HG02623 (cell line): ENCODE measurements at regions not wholly inside any gene's neighbourhood (a gene's known extent, or its start where the extent isn't known, plus 50 kb on each side); places are given as distances from the start of the nearest gene placed in this dataset.
"Not testable (repeated sequence)": the region's sequence is repeated elsewhere in the genome, so short reads cannot be mapped to it uniquely, and the experiment has no call there.

Experiments
- ATAC-seq: cut with Tn5 transposase; IDR thresholded peaks from one replicate; pipeline ENCODE4 v1.9.1; 2021; ENCODE audit warnings: moderate library complexity; ENCODE audit not compliant: unreplicated experiment

DNA sequence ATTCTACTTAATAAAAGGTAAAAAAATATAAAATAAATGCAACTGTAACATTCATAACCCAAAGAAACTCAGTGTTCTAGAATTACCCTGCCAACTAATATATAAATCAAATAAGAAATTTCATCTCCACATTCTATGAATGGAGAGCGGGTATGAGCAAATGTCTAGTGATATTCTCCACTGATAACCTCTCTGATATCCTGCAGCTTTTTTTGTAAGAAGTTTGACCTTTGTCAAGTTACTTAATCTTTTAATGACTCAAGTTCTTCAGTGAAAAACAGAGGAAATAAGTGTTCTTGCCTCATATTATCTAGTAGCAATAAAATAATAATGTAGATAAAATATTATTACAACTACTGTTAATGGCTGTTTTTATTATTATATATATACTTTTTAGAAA is 1275.6 kb upstream of the CDH9 start:
- no peak for ATAC-seq

DNA sequence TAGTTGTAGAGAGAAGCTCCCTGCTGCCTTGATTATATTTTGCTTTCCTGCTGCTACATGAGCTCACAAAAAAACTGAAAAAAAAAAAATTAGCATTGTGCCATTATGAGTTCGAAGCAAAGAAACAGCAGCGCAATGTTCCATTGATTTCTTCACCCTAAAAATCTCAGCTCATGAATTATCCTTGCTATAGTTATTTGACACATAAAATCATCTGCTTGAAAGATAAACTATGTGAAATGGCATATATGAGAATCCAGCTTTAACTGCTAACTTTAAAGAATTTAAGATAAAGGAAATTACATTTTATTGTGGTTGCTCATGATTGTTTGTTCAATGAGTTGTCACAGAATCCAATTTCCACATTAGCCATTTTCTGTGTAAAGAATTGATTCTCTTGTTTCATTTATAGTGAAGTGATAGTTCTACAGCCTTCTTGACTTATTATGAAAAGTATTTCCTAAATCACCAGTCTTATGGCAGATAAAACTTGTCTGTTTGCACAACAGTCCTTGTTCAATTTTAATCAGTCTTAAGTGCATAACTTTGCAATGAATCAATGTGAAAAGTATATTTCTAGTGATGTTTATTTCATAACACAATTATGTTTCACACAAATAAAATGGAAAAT is 1275.0 kb upstream of the CDH9 start:
- no peak for ATAC-seq

- no peak for ATAC-seq
Observed at GRCh38 chr5:28310696-28311095, 1272.3 kb upstream of the CDH9 start.

- no peak for ATAC-seq
Observed at GRCh38 chr5:28305891-28306290, 1267.5 kb upstream of the CDH9 start.

DNA sequence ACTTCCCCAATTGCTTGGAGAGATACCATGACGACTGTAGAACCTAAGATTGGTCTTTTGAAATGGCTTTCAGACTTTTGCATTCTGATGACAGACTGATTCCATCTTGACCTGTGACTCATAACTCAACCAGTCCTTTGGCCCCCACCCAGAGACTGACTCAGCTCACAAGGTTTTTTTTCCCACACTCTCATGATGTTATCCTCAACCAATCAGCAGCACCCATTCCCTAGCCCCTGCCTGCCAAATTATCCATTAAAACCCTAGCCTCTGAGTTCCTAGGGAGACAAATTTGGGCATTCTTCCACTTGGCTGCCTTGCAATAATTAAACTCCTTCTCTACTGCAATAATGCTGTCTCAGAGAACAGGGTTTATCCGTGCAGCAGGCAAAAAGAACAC is 1263.3 kb upstream of the CDH9 start:
- ATAC-seq: no peak

DNA sequence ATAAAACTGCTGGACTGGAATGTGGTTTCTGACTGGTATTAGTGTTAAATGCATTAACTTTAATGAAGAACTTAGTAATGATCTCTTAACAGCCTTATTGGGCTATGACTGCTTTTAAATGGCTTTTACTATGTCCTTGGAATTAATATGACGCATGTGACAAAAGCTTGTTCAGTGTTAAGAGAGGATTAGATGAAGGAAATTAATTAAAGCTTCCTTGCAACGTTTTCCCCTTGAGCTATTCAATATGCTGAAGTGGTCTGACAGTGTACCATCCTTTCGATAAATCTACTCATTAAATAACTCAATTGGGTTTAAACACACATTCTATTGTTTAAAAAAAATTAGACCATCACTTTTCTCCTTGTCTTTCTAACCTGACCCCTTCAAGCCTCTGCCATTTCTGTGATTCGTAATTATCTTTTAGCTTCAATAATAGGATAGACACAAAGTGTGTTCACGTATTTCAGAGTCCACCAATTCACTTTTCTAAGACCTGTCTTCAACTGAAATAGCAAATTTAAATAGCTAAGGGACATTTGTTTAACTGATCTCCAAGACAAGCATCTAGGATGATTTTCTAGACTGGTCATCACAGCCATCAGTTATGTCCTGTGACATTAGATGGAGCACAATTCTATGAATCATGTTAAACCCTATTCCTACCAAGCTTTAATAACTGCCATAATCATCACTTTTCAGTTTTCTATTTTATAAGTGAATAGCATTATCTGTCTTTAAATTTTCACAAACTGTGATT is 1258.0 kb upstream of the CDH9 start:
- no peak for ATAC-seq

DNA sequence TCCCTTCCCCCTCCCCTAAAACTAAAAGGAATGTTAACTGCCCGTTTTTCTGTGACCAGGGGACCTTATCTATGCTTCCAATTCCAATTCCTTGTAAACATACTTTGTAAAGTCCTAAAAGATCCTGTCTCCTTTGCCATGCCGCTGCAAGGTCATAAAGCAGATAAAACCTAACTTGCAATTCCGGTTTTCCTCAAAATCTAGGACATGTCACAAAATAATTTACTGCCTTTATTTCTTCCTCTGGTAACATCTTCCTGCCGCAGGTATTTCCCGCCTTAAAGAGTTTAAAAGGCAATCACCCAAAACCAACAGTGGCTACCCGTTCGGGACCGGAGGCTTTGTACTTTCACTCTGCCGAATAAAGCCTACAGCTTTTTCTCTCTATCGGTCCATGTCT is 1248.6 kb upstream of the CDH9 start:
- not testable (repeated sequence) for ATAC-seq

DNA sequence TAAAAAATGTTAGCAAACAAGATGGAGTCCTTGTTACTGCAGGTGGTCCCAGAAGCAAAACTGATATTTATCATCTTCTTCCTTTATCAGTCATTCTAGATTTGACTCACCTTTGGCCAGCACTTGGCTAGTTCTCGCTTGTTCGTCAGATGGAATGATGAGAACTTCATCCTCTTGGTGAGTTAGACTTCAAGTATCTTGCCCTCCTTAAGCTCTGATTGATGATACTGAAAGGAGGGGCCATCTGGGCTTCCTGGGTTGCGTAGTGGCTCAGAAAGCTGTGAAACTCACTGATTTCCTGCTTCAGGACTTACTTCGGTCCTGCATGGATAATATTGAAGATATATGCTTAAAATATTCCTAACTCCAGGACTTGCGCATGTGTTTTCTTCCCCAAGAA is 1248.2 kb upstream of the CDH9 start:
- no peak for ATAC-seq

DNA sequence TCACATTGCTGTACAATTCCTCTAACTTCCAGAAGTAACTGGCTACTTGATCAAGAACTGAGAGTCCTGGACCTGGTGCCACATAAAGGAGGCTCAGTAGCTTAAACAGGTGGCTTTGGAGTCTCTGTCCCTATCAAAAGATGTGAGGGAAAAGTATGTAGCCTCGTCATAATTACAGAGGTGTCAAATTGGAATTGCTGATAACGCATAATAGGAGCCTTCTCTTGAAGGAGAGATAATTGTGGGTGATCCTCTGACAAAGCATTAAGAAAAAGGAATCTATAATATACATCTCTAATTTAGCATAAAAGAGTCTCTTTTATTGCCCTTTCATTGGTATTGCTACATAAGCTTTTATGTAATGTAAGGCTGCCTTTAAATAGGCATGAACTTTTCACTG is 1246.4 kb upstream of the CDH9 start:
- ATAC-seq: no peak

DNA sequence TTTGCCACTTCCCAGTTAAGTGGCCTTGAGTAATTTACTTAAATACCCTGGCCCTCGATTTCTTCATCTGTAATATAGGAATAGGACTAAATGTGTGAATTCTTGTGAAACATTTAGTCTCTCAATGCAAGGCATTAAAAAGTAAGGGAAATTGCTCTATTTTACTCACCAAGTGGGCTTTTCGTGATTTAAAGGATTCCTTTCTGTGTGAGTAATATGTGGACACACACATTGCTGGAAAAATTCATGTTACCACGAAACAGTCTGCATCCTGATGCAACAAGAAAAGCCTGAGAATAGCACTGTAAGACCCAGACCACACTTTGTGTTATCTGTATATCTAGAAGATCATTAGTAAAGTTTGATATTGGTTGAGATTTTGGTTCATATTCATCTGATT is 1243.0 kb upstream of the CDH9 start:
- ATAC-seq: no peak

GRCh38 chr5:28275931-28276330 is 1237.5 kb upstream of the CDH9 start:
- ATAC-seq: no peak

DNA sequence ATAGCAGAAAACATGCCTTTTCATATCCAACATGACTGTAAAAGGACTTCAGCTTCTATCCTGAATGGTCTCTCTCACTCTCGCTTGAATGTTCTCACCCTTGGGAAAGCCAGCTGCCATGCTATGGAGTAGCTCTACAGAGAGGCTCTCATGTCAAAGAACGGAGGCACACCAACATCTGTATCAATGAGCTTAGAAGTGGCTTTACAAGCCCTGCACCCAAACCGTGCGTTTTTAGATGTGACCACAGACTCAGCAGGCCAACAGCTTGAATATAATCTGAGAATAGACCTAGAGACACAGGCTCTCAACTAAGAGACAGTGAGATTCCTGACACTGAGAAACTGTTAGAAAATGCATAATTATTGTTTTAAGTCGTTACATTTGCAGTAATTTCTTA is 1231.6 kb upstream of the CDH9 start:
- no peak for ATAC-seq

DNA sequence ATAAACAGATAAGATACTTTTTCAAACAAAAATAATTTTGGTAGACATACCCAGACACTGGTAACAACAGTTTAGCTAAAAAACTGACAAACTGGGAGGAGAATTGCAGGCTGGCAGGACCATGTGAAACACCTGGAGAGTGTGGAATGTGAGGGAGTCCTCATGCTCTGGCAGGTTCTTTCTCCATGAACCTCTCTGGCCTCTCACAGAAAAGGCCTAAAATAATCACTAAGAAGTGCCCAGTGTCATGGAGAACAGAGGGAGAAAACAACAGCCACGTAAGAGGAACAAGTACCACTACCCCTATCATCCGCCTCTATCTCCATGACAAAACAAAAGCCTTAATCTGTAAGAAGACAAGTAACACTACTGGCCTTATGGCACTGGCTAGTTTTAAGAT is 1227.5 kb upstream of the CDH9 start:
- ATAC-seq: no peak

DNA sequence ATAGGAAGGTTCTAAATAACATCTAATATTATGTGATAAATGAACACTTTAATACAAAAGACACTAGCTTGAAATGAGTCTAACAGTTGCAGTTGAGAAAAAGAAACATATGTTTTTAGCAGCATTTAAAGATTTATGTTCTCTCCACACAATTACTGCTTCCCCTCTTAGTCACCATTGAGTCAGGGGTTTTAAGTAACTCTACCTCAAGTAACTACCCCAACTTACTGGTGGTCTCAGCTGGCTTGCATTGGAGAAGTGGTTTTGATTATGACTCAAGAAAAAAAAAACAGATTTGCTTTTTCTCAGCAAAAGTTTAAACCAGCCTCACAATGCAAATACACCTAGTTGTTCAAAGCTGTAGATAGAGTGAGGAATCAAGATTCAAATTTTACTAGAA is 1216.5 kb upstream of the CDH9 start:
- ATAC-seq: no peak

- no peak for ATAC-seq
Observed at GRCh38 chr5:28253431-28253830, 1215.0 kb upstream of the CDH9 start.

DNA sequence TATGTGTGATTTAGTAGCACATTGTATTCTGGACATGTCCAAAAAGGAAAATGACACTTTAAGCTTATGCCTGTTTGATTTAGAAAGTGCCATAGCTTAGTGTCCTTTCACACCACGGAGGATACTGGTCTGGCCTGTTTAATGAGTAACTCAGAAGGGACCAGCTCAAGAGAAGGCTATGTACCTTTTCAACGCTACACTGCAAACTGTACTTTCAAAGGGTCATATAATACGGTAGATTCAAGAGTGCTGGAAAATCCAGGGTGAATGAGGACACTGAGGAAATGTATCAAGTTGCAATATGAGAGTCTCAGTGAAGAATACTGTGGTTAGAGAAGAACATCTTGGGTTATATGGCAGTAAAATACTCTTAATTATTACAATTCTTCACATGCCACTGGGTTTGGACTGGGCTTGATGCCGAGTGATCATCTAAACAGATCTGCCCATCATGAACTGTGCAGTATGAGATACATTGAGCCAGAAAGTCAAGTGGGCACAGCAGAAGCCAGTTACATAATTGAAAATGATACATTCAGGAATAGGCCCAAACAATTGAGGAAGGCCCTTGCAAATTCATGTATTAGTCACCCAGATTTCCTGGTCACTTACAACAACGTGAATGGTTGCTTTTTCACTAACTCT is 1211.5 kb upstream of the CDH9 start:
- no peak for ATAC-seq

GRCh38 chr5:28234356-28234968 is 1196.1 kb upstream of the CDH9 start:
- no peak for ATAC-seq

DNA sequence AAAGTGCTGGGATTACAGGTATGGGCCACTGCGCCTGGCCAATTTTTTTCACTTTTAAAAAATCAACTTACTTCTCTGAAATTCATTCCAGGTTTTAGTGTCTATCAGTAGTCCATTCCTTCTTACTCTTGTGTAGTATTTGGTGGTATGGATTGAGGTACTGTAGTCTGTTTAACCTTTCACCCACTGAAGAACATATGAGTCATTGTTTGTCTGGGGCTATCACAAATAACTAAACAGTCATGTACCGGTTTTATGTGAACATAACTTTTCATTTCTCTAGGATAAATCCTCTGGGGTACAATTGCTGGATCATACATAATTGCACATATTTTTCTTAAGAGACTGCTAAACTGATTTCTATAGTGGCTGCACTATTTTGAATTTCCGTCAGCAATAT is 1188.0 kb upstream of the CDH9 start:
- no peak for ATAC-seq

- no peak for ATAC-seq
Observed at GRCh38 chr5:28219539-28219938, 1181.2 kb upstream of the CDH9 start.

DNA sequence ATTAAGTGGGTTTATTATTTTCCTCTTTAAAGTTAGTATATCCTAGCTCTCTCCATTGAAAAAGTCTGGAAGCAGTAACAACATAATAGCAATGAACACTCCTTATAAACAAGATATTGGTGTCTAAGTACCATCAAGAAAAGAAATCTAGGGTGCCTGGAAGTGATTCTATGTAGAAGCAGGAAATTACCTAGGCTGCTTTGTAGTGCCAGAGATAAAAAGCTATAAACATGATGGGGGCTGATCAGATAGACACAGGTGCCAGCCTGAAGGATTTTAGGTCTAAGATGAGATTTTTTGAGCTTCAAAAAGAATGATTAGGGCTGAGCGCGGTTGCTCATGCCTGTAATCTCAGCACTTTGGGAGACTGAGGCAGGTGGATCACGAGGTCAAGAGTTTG is 1179.3 kb upstream of the CDH9 start:
- no peak for ATAC-seq

DNA sequence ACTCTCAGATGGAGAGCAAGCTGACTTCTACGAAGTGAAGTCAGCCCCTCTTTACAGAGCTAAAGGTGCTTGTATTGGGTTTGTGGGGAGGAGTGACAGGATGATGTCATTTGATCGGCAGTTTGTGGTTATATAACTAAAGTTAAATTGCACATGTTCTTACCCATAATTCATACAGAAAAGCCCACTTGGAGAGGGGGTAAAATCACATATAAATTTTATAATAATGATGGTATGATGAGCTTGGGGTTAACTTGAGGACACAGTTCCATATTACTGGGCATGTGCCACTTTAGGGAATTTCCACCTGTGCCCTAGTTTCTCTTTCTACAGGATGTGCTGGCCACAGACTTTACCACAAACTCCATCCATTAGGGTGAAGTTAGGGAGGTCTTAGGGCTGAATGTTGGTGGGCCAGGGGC is 1178.6 kb upstream of the CDH9 start:
- no peak for ATAC-seq

GRCh38 chr5:28215091-28215490 is 1176.7 kb upstream of the CDH9 start:
- no peak for ATAC-seq
